Ishikawa (cell line): ENCODE measurements at regions not wholly inside any gene's neighbourhood (a gene's known extent, or its start where the extent isn't known, plus 50 kb on each side); places are given as distances from the start of the nearest gene placed in this dataset.

ENCODE experiments used
- CEBPB ChIP-seq: IDR thresholded peaks from 2 replicates; pipeline ENCODE4 v1.6.1; 2012
- CREB1 ChIP-seq: IDR thresholded peaks from 2 replicates; pipeline ENCODE4 v1.6.1; 2012; ENCODE audit warnings: low read depth
- EGR1 ChIP-seq: IDR thresholded peaks from 2 replicates; pipeline ENCODE4 v1.6.1; 2012
- EP300 ChIP-seq: IDR thresholded peaks from 2 replicates; pipeline ENCODE4 v1.6.1; 2012; ENCODE audit warnings: borderline replicate concordance
- FOXM1 ChIP-seq: IDR thresholded peaks from 2 replicates; pipeline ENCODE4 v1.6.1; 2012; ENCODE audit warnings: low read depth, borderline replicate concordance
- NFIC ChIP-seq: IDR thresholded peaks from 2 replicates; pipeline ENCODE4 v1.6.1; 2012
- RAD21 ChIP-seq: IDR thresholded peaks from 2 replicates; pipeline ENCODE4 v1.6.1; 2012; ENCODE audit warnings: low read depth
- TAF1 ChIP-seq: IDR thresholded peaks from 2 replicates; pipeline ENCODE4 v1.6.1; 2012; ENCODE audit warnings: low read depth, mild to moderate bottlenecking
- TCF12 ChIP-seq: IDR thresholded peaks from 2 replicates; pipeline ENCODE4 v1.6.1; 2012; ENCODE audit warnings: low read depth
- TEAD4 ChIP-seq: IDR thresholded peaks from 2 replicates; pipeline ENCODE4 v1.6.1; 2012
- YY1 ChIP-seq: IDR thresholded peaks from 2 replicates; pipeline ENCODE4 v1.6.1; 2012; ENCODE audit warnings: low read depth
- ZBTB7A ChIP-seq: IDR thresholded peaks from 2 replicates; pipeline ENCODE4 v1.6.1; 2012; ENCODE audit warnings: low read depth
- TF ChIP-seq, protein P1 (sequence below): IDR thresholded peaks from 2 replicates; pipeline ENCODE4 v1.6.1; 2012; ENCODE audit warnings: low read depth, mild to moderate bottlenecking
- TF ChIP-seq, protein P2 (sequence below): IDR thresholded peaks from 2 replicates; pipeline ENCODE4 v1.6.1; 2012
- TF ChIP-seq, protein P3 (sequence below): IDR thresholded peaks from 2 replicates; pipeline ENCODE4 v1.6.1; 2012

DNA sequence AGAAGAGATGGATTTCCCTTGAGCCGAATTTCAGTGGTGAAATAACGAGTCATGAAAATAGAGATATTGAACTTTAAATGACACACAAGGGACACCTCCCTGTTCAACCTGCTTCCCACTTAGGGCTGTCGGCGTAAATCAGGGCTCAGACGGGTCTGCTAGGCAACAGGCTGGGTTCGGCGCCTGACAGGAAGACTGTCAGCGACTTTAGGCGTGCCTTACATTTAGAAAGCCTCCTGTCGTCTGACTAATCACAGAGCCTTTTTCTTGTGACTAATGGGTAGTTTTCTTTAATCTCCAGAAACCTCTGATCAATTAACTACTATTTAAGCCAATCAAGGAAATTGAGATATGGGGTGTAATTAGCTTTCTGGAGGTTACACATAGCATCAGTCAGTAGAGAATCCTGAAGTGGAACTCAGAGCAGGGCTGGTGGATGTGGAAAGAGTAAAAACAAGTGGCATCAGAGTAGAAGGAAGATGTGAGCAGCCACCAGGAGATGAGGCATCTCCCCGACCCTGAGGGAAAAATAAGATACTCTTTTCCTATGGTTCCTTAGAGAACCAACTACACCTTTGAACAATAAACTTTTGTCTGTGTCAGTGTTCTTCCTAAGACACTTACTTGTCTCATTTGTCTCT is 86.2 kb upstream of the HS3ST1 start:
- TF ChIP-seq TCF12 = no peak
- TF ChIP-seq FOXM1 = no peak
- TF ChIP-seq, protein P1, sequence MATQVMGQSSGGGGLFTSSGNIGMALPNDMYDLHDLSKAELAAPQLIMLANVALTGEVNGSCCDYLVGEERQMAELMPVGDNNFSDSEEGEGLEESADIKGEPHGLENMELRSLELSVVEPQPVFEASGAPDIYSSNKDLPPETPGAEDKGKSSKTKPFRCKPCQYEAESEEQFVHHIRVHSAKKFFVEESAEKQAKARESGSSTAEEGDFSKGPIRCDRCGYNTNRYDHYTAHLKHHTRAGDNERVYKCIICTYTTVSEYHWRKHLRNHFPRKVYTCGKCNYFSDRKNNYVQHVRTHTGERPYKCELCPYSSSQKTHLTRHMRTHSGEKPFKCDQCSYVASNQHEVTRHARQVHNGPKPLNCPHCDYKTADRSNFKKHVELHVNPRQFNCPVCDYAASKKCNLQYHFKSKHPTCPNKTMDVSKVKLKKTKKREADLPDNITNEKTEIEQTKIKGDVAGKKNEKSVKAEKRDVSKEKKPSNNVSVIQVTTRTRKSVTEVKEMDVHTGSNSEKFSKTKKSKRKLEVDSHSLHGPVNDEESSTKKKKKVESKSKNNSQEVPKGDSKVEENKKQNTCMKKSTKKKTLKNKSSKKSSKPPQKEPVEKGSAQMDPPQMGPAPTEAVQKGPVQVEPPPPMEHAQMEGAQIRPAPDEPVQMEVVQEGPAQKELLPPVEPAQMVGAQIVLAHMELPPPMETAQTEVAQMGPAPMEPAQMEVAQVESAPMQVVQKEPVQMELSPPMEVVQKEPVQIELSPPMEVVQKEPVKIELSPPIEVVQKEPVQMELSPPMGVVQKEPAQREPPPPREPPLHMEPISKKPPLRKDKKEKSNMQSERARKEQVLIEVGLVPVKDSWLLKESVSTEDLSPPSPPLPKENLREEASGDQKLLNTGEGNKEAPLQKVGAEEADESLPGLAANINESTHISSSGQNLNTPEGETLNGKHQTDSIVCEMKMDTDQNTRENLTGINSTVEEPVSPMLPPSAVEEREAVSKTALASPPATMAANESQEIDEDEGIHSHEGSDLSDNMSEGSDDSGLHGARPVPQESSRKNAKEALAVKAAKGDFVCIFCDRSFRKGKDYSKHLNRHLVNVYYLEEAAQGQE = no peak
- TF ChIP-seq, protein P2, sequence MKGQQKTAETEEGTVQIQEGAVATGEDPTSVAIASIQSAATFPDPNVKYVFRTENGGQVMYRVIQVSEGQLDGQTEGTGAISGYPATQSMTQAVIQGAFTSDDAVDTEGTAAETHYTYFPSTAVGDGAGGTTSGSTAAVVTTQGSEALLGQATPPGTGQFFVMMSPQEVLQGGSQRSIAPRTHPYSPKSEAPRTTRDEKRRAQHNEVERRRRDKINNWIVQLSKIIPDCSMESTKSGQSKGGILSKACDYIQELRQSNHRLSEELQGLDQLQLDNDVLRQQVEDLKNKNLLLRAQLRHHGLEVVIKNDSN = no peak
- no peak for TF ChIP-seq YY1
- no peak for TF ChIP-seq ZBTB7A
- TF ChIP-seq EP300 = no peak
- TF ChIP-seq TEAD4 = no peak
- TF ChIP-seq CREB1 = no peak
- TF ChIP-seq CEBPB = no peak
- no peak for TF ChIP-seq TAF1

DNA sequence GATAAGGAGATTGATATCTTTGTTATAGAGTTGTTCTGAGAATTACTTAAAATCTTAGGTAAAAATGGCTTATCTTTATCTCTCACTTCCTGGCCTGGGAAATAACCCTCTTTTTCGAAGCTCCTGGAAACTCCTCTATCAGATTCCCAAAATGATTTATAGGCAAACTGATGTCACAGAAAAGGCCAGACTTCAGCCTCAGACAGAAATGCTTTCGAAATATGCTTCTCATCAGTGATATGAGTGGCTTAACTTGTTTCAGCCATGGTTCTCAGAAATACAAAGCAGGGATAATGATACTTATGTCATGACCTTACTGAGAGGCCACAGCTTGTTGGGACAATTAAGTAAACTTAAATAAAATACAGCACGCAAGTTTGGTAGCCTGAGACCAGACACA is 85.3 kb upstream of the HS3ST1 start:
- TF ChIP-seq, protein P1 = no peak
- TF ChIP-seq TAF1 (no peak), RAD21 (no peak), FOXM1 (no peak), NFIC (no peak), CREB1 (no peak), EP300 (no peak), EGR1 (no peak), TEAD4 (no peak), TCF12 (no peak), ZBTB7A (no peak), YY1 (no peak), CEBPB (no peak)
- TF ChIP-seq, protein P3, sequence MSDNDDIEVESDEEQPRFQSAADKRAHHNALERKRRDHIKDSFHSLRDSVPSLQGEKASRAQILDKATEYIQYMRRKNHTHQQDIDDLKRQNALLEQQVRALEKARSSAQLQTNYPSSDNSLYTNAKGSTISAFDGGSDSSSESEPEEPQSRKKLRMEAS = no peak
- TF ChIP-seq, protein P2 = no peak

DNA sequence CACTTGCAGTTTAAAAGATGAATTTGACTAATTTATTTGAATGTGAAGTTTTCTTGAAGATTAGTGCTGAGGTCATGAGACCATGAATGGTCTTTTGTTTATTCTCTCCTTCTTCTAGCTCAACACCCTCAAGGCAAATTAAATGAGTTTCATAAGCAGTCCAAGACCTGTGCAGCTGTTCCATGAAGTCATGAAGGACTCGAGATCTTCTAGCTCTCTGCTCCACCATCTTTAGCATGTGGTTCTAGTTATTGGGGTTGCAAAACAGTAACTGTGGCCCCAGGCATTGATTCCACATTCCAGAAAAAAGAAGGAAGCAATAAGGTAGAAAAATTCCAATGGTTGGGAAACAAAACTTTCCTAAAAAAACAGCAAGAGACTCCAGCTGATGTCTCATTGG is 84.2 kb upstream of the HS3ST1 start:
- TF ChIP-seq EP300 (no peak), TCF12 (no peak), RAD21 (no peak), EGR1 (no peak), TAF1 (no peak), CREB1 (no peak), TEAD4 (no peak), FOXM1 (no peak), ZBTB7A (no peak), NFIC (no peak), YY1 (no peak), CEBPB (no peak)
- TF ChIP-seq, protein P1 = no peak
- TF ChIP-seq, protein P3 = no peak
- TF ChIP-seq, protein P2 = no peak

DNA sequence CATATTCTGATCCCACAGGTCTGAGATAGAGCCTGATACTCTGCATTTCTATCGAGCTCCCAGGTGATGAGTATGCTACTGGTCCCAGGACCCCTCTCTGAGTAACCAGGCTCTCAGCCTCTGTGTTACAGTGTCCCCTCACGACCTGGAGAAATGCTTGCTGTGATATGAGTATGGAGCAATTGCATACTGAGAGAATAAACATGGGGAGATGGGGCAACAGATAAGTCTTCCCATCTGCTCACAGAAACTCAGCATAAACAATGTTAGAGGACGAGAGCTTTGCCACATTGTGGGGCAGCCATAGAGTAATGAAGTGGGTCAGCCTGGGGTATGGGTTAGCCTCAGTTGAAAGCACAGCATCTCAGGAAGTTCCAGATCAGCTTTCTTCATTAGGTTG is 82.6 kb upstream of the HS3ST1 start:
- TF ChIP-seq, protein P2 = no peak
- TF ChIP-seq RAD21 (no peak), ZBTB7A (no peak), EGR1 (no peak), NFIC (no peak)
- TF ChIP-seq, protein P3 = no peak
